T-cell (primary cell): ENCODE measurements at regions not wholly inside any gene's neighbourhood (a gene's known extent, or its start where the extent isn't known, plus 50 kb on each side); places are given as distances from the start of the nearest gene placed in this dataset.

ENCODE experiments used
- ATAC-seq, 4 experiments: fragments of 200-7000 bp in 3 of 4; fragments of 150-1000 bp in 1 of 4; cut with Tn5 transposase; replicated peaks in 1 of 4; 1 replicate in 3 of 4; 2 replicates in 1 of 4; pipeline ENCODE4 v1.10.0; 2021; ENCODE audit warnings: moderate library complexity in 3 of 4, mild to moderate bottlenecking in 2 of 4, moderate number of reproducible peaks in 1 of 4
- CTCF ChIA-PET, 2 donors: fragments of 300-600 bp; sonication (Branson Sonifier 250); formaldehyde crosslinking; loops; one replicate each; lab custom pipeline; 2022; ENCODE audit warnings: antibody characterized with exemption in 2 of 2; lab: Charles Lee
- POLR2A ChIA-PET, 2 donors: fragments of 300-600 bp; sonication (Branson Sonifier 250); formaldehyde crosslinking; loops; one replicate each; lab custom pipeline; 2022; ENCODE audit warnings: antibody characterized with exemption in 2 of 2; lab: Charles Lee
- DNase-seq, 35 experiments: peaks; one replicate each; pipeline versions ENCODE4 v3.0.0 to v3.0.0-alpha.2; 2013 to 2023
- H3K27ac ChIP-seq: one replicate; pipeline ENCODE4 v1.5.1; 2013; ENCODE audit warnings: low read length
- H3K27me3 ChIP-seq, 2 experiments: replicated peaks in 1 of 2; 1 replicate in 1 of 2; 2 replicates in 1 of 2; pipeline versions ENCODE4 v1.6.1 to v1.7.0; 2013; ENCODE audit warnings: low read length in 1 of 2, mixed read lengths in 1 of 2; ENCODE audit not compliant: control insufficient read depth in 2 of 2, insufficient read depth in 2 of 2; ENCODE audit errors: extremely low read depth in 1 of 2
- H3K36me3 ChIP-seq, 2 donors: 1 replicate in 1 of 2; 2 replicates in 1 of 2; pipeline versions ENCODE4 v1.6.1 to v1.7.0; 2013; ENCODE audit warnings: low read length in 1 of 2; ENCODE audit not compliant: control insufficient read depth in 2 of 2, insufficient read depth in 1 of 2; ENCODE audit errors: extremely low read depth in 1 of 2
- H3K4me1 ChIP-seq, 2 experiments: 1 replicate in 1 of 2; 2 replicates in 1 of 2; pipeline versions ENCODE4 v1.6.1 to v1.7.0; 2013; ENCODE audit warnings: low read length in 2 of 2, mixed read lengths in 1 of 2; ENCODE audit not compliant: insufficient read depth in 2 of 2, control insufficient read depth in 1 of 2; ENCODE audit errors: extremely low read depth in 1 of 2
- H3K4me3 ChIP-seq, 2 donors: 1 replicate in 1 of 2; 2 replicates in 1 of 2; pipeline versions ENCODE4 v1.5.1 to v1.7.0; 2013; ENCODE audit warnings: mild to moderate bottlenecking in 2 of 2, low read length in 1 of 2, moderate library complexity in 1 of 2; ENCODE audit not compliant: control insufficient read depth in 1 of 2; ENCODE audit errors: extremely low read depth in 1 of 2
- H3K9me3 ChIP-seq: 2 replicates; pipeline ENCODE4 v1.7.0; 2013
- H3K27ac Mint-ChIP-seq, 2 donors: one replicate each; pipeline ENCODE4 v1.8.0; 2020 to 2021; ENCODE audit warnings: mild to moderate bottlenecking in 2 of 2, mixed read lengths in 2 of 2
- H3K27me3 Mint-ChIP-seq, 2 donors: one replicate each; pipeline ENCODE4 v1.8.0; 2021 to 2022; ENCODE audit warnings: mixed read lengths in 2 of 2
- H3K36me3 Mint-ChIP-seq: one replicate; pipeline ENCODE4 v1.8.0; 2021; ENCODE audit warnings: mixed read lengths
- H3K4me1 Mint-ChIP-seq, 3 donors: one replicate each; pipeline ENCODE4 v1.8.0; 2020 to 2022; ENCODE audit warnings: mixed read lengths in 3 of 3, mild to moderate bottlenecking in 1 of 3
- H3K4me3 Mint-ChIP-seq, 3 donors: one replicate each; pipeline ENCODE4 v1.8.0; 2020 to 2022; ENCODE audit warnings: mild to moderate bottlenecking in 3 of 3, mixed read lengths in 3 of 3, moderate library complexity in 3 of 3
- H3K9me3 Mint-ChIP-seq, 3 donors: one replicate each; pipeline ENCODE4 v1.8.0; 2020 to 2022; ENCODE audit warnings: mixed read lengths in 3 of 3
- WGBS: methylation state at CpG from one replicate; pipeline ENCODE4 v1.1.5; 2013; ENCODE audit warnings: missing lambda C conversion rate; ENCODE audit not compliant: insufficient coverage; 5-methylcytosine and 5-hydroxymethylcytosine counted together

GRCh38 chr16:64841071-64841470 is 280.8 kb downstream of the CDH11 start:
- no peak for DNase-seq
- no peak for ATAC-seq
- CTCF ChIA-PET: no interaction called here
- Histone ChIP-seq H3K27ac (no peak overlapping the region), H3K4me3 (no peak overlapping the region), H3K36me3 (no peaks in the 10 kb centered on the region), H3K4me1 (no peaks in the 10 kb centered on the region), H3K27me3 (no peaks in the 10 kb centered on the region), H3K9me3 (peaks cover 3% of the 10 kb centered on the region)
- H3K36me3 Mint-ChIP-seq: no peaks in the 10 kb centered on the region
- no peaks in the 10 kb centered on the region for H3K27me3 Mint-ChIP-seq
- 50% methylated on average over 2 of the region's 4 CpGs for WGBS
- H3K27ac Mint-ChIP-seq: no peak overlapping the region
- no peaks in the 10 kb centered on the region for H3K4me1 Mint-ChIP-seq
- H3K4me3 Mint-ChIP-seq: no peak overlapping the region
- POLR2A ChIA-PET: no interaction called here
- peaks cover 30 to 33% (median 32%) of the 10 kb centered on the region in 3 donors for H3K9me3 Mint-ChIP-seq

DNA sequence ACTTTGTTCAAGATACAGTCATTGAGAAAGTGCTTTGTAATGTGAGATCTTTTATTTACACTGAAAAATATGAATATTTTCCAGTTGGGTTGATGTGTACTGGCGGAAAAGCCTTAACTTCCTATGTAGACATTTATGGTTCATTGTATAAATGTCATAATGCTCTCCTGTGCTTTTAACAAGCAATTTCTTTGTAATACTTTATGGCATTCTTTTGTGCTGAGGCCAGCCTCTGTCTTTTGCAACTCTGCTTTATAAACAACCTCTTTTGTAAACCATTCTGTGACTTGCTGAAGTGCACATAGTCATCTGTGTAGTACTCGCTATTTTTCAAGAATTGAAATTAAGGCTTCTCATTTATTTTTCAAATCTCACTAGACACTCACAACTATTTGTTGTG is 291.2 kb downstream of the CDH11 start:
- POLR2A ChIA-PET: no interaction called here
- Mint-ChIP-seq H3K36me3 (no peaks in the 10 kb centered on the region), H3K9me3 (peaks cover 32 to 44% (median 34%) of the 10 kb centered on the region in 3 donors), H3K4me3 (no peak overlapping the region), H3K27ac (no peak overlapping the region), H3K4me1 (no peaks in the 10 kb centered on the region), H3K27me3 (no peaks in the 10 kb centered on the region)
- Histone ChIP-seq H3K9me3 (no peaks in the 10 kb centered on the region), H3K4me3 (no peak overlapping the region), H3K27ac (no peak overlapping the region), H3K27me3 (no peaks in the 10 kb centered on the region), H3K36me3 (no peaks in the 10 kb centered on the region), H3K4me1 (no peaks in the 10 kb centered on the region)
- CTCF ChIA-PET: no interaction called here
- ATAC-seq (no peak), DNase-seq (no peak)
- no CpG with 5 or more reads among the region's 2 CpGs for WGBS

DNA sequence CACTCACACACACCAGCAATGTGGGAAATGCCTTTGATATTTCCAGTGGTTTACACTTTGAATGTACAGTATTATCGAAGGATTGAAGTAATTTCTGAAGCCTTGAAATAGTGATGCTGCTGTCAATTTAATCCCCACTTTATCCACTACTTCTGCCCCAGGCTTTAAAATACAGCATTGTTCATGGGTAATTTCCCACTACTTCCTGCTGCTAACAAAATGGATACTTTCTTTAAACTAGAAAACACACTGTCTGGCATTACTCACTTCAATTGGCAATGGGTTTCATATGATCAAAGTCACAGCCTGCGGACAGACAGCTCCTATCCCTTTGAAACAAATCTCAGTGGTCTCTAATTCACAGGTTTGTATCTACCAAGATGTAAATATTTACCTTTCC is 292.2 kb downstream of the CDH11 start:
- Mint-ChIP-seq H3K27me3 (no peaks in the 10 kb centered on the region), H3K9me3 (peaks cover 33 to 43% (median 33%) of the 10 kb centered on the region in 3 donors), H3K4me1 (no peaks in the 10 kb centered on the region), H3K4me3 (no peak overlapping the region), H3K36me3 (no peaks in the 10 kb centered on the region), H3K27ac (no peak overlapping the region)
- ChIA-PET POLR2A (no interaction called here), CTCF (no interaction called here)
- DNase-seq (no peak), ATAC-seq (no peak)
- no peak overlapping the region for H3K4me3 ChIP-seq
- H3K36me3 ChIP-seq: no peaks in the 10 kb centered on the region
- no CpG with 5 or more reads among the region's 2 CpGs for WGBS
- no peaks in the 10 kb centered on the region for H3K4me1 ChIP-seq
- no peaks in the 10 kb centered on the region for H3K9me3 ChIP-seq
- H3K27me3 ChIP-seq: no peaks in the 10 kb centered on the region
- no peak overlapping the region for H3K27ac ChIP-seq

- Mint-ChIP-seq H3K36me3 (no peaks in the 10 kb centered on the region), H3K9me3 (peaks cover 33 to 52% (median 41%) of the 10 kb centered on the region in 3 donors), H3K4me1 (no peaks in the 10 kb centered on the region), H3K27ac (no peak overlapping the region), H3K4me3 (no peak overlapping the region), H3K27me3 (no peaks in the 10 kb centered on the region)
- ATAC-seq (no peak), DNase-seq (no peak)
- no peaks in the 10 kb centered on the region for H3K27me3 ChIP-seq
- no peak overlapping the region for H3K27ac ChIP-seq
- H3K4me1 ChIP-seq: no peaks in the 10 kb centered on the region
- POLR2A ChIA-PET: no interaction called here
- CTCF ChIA-PET: no interaction called here
- no peak overlapping the region for H3K4me3 ChIP-seq
- H3K9me3 ChIP-seq: no peaks in the 10 kb centered on the region
- WGBS: no CpG with 5 or more reads among the region's 2 CpGs
- H3K36me3 ChIP-seq: no peaks in the 10 kb centered on the region
Measured at GRCh38 chr16:64826374-64826773, 295.5 kb downstream of the CDH11 start.

DNA sequence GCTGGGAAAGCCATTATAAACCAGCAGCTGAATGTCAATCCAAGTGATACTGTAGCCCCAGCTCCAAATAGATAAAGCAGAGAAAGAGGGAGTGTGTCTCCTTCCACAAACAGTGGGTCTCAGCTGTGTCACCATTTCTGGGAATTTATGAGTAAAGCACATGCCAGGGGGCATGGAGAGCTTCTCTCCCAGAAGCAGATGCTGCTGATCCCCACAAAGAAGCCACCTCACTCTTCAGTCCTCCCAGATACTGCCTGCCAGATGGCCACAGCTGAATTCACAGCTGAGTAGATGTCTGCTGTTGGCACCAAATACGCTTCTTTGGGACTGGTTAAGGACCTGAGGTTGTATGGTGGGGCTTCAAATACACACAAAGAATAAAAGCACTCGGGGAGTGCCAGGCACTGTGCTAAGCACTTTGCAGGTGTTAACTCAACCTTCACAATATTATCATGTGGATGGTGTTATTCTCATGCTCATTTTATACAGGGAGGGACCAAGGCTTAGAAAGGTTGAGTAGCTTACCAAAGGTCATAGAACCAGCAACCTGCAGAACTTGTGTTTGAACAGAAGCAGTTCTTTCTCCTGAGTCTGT is 298.3 kb downstream of the CDH11 start:
- no peak overlapping the region for H3K27ac ChIP-seq
- ATAC-seq (no peak), DNase-seq (no peak)
- Mint-ChIP-seq H3K27ac (no peak overlapping the region), H3K4me3 (no peak overlapping the region), H3K4me1 (no peaks in the 10 kb centered on the region), H3K9me3 (peaks cover 33 to 44% (median 40%) of the 10 kb centered on the region in 3 donors), H3K36me3 (no peaks in the 10 kb centered on the region), H3K27me3 (no peaks in the 10 kb centered on the region)
- WGBS: no CpG with 5 or more reads among the region's 2 CpGs
- H3K4me3 ChIP-seq: no peak overlapping the region
- CTCF ChIA-PET: no interaction called here
- H3K36me3 ChIP-seq: no peaks in the 10 kb centered on the region
- H3K4me1 ChIP-seq: no peaks in the 10 kb centered on the region
- H3K9me3 ChIP-seq: no peaks in the 10 kb centered on the region
- POLR2A ChIA-PET: no interaction called here
- H3K27me3 ChIP-seq: no peaks in the 10 kb centered on the region

GRCh38 chr16:64809876-64810629 is 311.8 kb downstream of the CDH11 start:
- Histone ChIP-seq H3K9me3 (no peaks in the 10 kb centered on the region), H3K36me3 (no peaks in the 10 kb centered on the region), H3K27me3 (no peaks in the 10 kb centered on the region), H3K4me3 (no peak overlapping the region), H3K4me1 (no peaks in the 10 kb centered on the region), H3K27ac (no peak overlapping the region)
- Mint-ChIP-seq H3K36me3 (no peaks in the 10 kb centered on the region), H3K4me3 (no peak overlapping the region), H3K9me3 (peaks cover 18 to 38% (median 32%) of the 10 kb centered on the region in 3 donors), H3K4me1 (no peaks in the 10 kb centered on the region), H3K27me3 (no peaks in the 10 kb centered on the region), H3K27ac (no peak overlapping the region)
- DNase-seq (no peak), ATAC-seq (no peak)
- ChIA-PET CTCF (no interaction called here), POLR2A (no interaction called here)
- WGBS: 80% methylated on average over 1 of the region's 3 CpGs
